PC-9 (cell line): ENCODE measurements at regions not wholly inside any gene's neighbourhood (a gene's known extent, or its start where the extent isn't known, plus 50 kb on each side); places are given as distances from the start of the nearest gene placed in this dataset.

Experiments used
- BruUV-seq: library from RNA; stranded (reverse); fragments of 400-500 nt; replicated peaks from 2 replicates; lab custom pipeline; 2021; lab: Mats Ljungman, UMichigan
- CTCF ChIA-PET: fragments of 300-600 bp; sonication (Branson Sonifier 250); formaldehyde crosslinking; loops from one replicate; lab custom pipeline; 2022; ENCODE audit warnings: antibody characterized with exemption; lab: Charles Lee
- POLR2A ChIA-PET: fragments of 300-600 bp; sonication (Branson Sonifier 250); formaldehyde crosslinking; loops from one replicate; lab custom pipeline; 2022; ENCODE audit warnings: antibody characterized with exemption; ENCODE audit not compliant: unreplicated experiment; lab: Charles Lee
- DNase-seq, 2 experiments: peaks; one replicate each; pipeline versions ENCODE4 v3.0.0 to v3.0.0-alpha.2; 2015 to 2022; ENCODE audit warnings: mixed read lengths in 1 of 2
- H2AFZ ChIP-seq: fragments of 200-600 bp; sonication (generic); 2 replicates; pipeline ENCODE4 v1.8.1; 2017; ENCODE audit warnings: antibody characterized with exemption
- H3F3A ChIP-seq: fragments of 200-600 bp; sonication (generic); 2 replicates; pipeline ENCODE4 v1.8.1; 2017; ENCODE audit warnings: antibody characterized with exemption, mild to moderate bottlenecking, low read depth; ENCODE audit not compliant: insufficient read depth
- H3K27ac ChIP-seq: fragments of 200-600 bp; sonication (generic); 2 replicates; pipeline ENCODE4 v1.6.1; 2016; ENCODE audit warnings: mixed run types
- H3K27me3 ChIP-seq: fragments of 200-600 bp; sonication (generic); 2 replicates; pipeline ENCODE4 v1.6.1; 2016; ENCODE audit warnings: low read depth, mixed run types; ENCODE audit not compliant: insufficient read depth
- H3K36me3 ChIP-seq: fragments of 200-600 bp; sonication (generic); 2 replicates; pipeline ENCODE4 v1.6.1; 2016; ENCODE audit warnings: low read depth, mixed run types
- H3K4me1 ChIP-seq: fragments of 200-600 bp; sonication (generic); replicated peaks from 2 replicates; pipeline ENCODE4 v1.6.1; 2016; ENCODE audit warnings: mixed run types; ENCODE audit not compliant: insufficient read depth
- H3K4me2 ChIP-seq: fragments of 200-600 bp; sonication (generic); 2 replicates; pipeline ENCODE4 v1.6.1; 2017; ENCODE audit warnings: mixed run types
- H3K4me3 ChIP-seq: fragments of 200-600 bp; sonication (generic); 2 replicates; pipeline ENCODE4 v1.6.1; 2016; ENCODE audit warnings: mixed run types
- H3K79me2 ChIP-seq: fragments of 200-600 bp; sonication (generic); 2 replicates; pipeline ENCODE4 v1.6.1; 2017; ENCODE audit warnings: low read depth, mixed run types
- H3K9me2 ChIP-seq: fragments of 200-600 bp; sonication (generic); 2 replicates; pipeline ENCODE4 v1.8.1; 2017; ENCODE audit warnings: mild to moderate bottlenecking; ENCODE audit not compliant: insufficient read depth
- H3K9me3 ChIP-seq: fragments of 200-600 bp; sonication (generic); 2 replicates; pipeline ENCODE4 v1.8.1; 2016; ENCODE audit warnings: low read depth; ENCODE audit not compliant: insufficient read depth
- H4K20me1 ChIP-seq: fragments of 200-600 bp; sonication (generic); 2 replicates; pipeline ENCODE4 v1.8.1; 2017; ENCODE audit not compliant: insufficient read depth
- EZH2 ChIP-seq: fragments of 200-600 bp; sonication (generic); IDR thresholded peaks from 2 replicates; pipeline ENCODE4 v1.8.0; 2017; ENCODE audit warnings: antibody characterized with exemption, low read depth
- intact Hi-C: fragments of 100-400 bp; cut with micrococcal nuclease; formaldehyde crosslinking; loops from one replicate; pipeline ENCODE4 v1.10.0; 2022; ENCODE audit not compliant: unreplicated experiment
- TF ChIP-seq, protein P1 (sequence below): fragments of 200-600 bp; sonication (generic); conservative IDR thresholded peaks from 2 replicates; pipeline ENCODE4 v1.6.1; 2017; ENCODE audit warnings: mixed run types, antibody characterized with exemption, mild to moderate bottlenecking, moderate library complexity

DNA sequence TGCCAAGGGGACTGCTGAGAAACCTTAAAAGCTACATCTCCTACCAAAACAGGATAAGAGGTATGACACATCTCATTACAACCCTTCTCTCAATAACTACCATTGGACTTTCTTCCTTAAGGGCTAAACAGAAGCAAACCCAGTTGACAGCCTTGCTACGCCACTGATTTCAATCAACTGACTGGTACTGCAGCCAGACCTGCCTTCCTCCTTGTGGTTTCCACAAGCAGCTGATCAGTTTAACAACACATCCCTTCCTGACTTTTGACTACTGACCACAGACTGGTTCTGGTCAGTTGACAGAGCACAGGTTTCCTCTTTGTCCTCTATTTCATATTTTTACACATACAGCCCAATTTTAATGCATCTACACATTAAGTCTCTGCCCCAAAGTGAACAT is 108.8 kb downstream of the ADAMTS1 start:
- Histone ChIP-seq H3K4me1 (no peaks in the 10 kb centered on the region), H3K4me2 (no peak overlapping the region), H3K4me3 (no peak overlapping the region), H3K27me3 (no peaks in the 10 kb centered on the region), H3K9me2 (no peaks in the 10 kb centered on the region), H3K36me3 (no peaks in the 10 kb centered on the region), H3F3A (no peaks in the 10 kb centered on the region), H2AFZ (no peak overlapping the region), H3K9me3 (no peaks in the 10 kb centered on the region), H3K27ac (no peak overlapping the region), H3K79me2 (no peaks in the 10 kb centered on the region), H4K20me1 (no peaks in the 10 kb centered on the region)
- no peak for DNase-seq
- TF ChIP-seq, protein P1, sequence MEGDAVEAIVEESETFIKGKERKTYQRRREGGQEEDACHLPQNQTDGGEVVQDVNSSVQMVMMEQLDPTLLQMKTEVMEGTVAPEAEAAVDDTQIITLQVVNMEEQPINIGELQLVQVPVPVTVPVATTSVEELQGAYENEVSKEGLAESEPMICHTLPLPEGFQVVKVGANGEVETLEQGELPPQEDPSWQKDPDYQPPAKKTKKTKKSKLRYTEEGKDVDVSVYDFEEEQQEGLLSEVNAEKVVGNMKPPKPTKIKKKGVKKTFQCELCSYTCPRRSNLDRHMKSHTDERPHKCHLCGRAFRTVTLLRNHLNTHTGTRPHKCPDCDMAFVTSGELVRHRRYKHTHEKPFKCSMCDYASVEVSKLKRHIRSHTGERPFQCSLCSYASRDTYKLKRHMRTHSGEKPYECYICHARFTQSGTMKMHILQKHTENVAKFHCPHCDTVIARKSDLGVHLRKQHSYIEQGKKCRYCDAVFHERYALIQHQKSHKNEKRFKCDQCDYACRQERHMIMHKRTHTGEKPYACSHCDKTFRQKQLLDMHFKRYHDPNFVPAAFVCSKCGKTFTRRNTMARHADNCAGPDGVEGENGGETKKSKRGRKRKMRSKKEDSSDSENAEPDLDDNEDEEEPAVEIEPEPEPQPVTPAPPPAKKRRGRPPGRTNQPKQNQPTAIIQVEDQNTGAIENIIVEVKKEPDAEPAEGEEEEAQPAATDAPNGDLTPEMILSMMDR, result no peak
- TF ChIP-seq EZH2, result no peak
- POLR2A ChIA-PET, result no interaction called here
- BruUV-seq, result no TSS peak
- CTCF ChIA-PET, result no interaction called here
- intact Hi-C loops, result no loop called here

DNA sequence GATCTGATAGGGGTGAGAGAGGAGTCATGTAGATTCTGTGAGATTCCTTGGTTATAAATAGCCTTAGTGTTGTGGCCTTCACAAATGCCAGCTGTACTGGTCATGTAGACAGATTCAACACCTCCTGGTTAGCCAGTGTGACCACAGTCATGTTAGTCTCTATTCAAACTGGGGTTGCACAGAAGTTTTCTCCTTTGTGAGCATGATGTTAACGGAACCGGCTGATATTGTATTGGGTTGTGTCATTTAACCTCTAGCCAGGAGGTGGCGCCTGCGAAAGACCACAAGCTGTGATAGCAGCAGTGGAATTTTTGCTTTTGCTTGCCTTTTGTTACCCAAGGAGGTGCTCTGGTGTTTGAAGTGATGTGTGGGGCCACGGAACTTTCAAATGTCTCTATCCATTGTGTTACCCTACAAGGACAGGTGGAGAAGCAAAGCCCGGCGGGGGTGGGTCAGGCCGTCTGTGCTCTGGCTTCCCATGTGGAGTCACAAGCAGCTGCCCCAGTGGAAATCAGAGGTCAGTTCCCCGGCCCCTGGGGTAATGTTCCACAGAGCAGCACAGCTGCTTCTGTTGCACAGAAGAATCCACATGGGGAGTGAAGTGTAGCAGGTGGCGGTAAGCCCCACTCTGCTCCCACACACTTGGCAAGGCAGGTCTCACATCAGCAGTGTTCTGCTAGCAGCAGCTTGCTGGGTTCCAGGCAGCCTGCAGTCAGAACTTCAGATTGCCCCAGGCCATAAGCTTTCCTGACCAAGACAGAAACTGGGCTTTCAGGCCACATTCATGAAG is 112.6 kb downstream of the ADAMTS1 start:
- no peak overlapping the region for H3K27ac ChIP-seq
- H4K20me1 ChIP-seq, result no peaks in the 10 kb centered on the region
- no peak overlapping the region for H2AFZ ChIP-seq
- no peaks in the 10 kb centered on the region for H3F3A ChIP-seq
- CTCF ChIA-PET, result no interaction called here
- TF ChIP-seq, protein P1, result peak; percentile 43; the same call in 1 of the 2 replicates
- no peak for TF ChIP-seq EZH2
- H3K4me1 ChIP-seq, result no peaks in the 10 kb centered on the region
- no peaks in the 10 kb centered on the region for H3K9me3 ChIP-seq
- H3K36me3 ChIP-seq, result no peaks in the 10 kb centered on the region
- BruUV-seq, result no TSS peak
- intact Hi-C loops, result no loop called here
- DNase-seq, result peak in 1 of 2 experiments; percentile 7
- H3K79me2 ChIP-seq, result no peaks in the 10 kb centered on the region
- no peaks in the 10 kb centered on the region for H3K9me2 ChIP-seq
- H3K4me2 ChIP-seq, result no peak overlapping the region
- POLR2A ChIA-PET, result interaction anchor here (0.6 kb wide), 1 partner anchor 11 kb away, joined by 4 read pairs; no protein-coding TSS in a partner anchor
- no peak overlapping the region for H3K4me3 ChIP-seq
- H3K27me3 ChIP-seq, result no peaks in the 10 kb centered on the region

DNA sequence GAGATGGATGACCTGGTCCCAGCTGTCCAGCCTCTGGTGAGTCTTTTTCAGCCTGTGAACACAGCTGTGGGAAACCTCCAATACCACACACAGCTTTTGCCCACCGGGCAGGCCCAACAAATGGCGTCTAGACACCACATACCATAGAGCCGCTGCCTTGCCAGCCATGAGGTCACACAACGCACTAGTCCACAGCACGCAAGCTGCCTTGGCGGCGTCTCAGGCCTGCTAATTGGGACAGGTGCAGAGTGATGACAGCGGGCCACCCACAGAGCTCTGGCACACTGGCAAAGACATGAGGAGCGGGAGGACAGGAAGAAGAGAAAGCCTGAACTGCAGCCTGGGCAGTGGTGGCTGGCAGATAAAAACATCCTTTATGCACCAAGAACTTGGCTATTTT is 125.5 kb downstream of the ADAMTS1 start:
- H3K27me3 ChIP-seq, result no peaks in the 10 kb centered on the region
- no peak overlapping the region for H3K27ac ChIP-seq
- ChIA-PET POLR2A (no interaction called here), CTCF (no interaction called here)
- BruUV-seq, result no TSS peak
- no peaks in the 10 kb centered on the region for H3K9me2 ChIP-seq
- H2AFZ ChIP-seq, result no peak overlapping the region
- no peaks in the 10 kb centered on the region for H4K20me1 ChIP-seq
- no peaks in the 10 kb centered on the region for H3F3A ChIP-seq
- no peaks in the 10 kb centered on the region for H3K79me2 ChIP-seq
- TF ChIP-seq, protein P1, result no peak
- no peak for TF ChIP-seq EZH2
- intact Hi-C loops, result loop anchor here (10.0 kb wide), 1 partner anchor 925 kb away; no protein-coding TSS in a partner anchor
- H3K4me1 ChIP-seq, result no peaks in the 10 kb centered on the region
- DNase-seq, result no peak
- no peaks in the 10 kb centered on the region for H3K36me3 ChIP-seq
- no peak overlapping the region for H3K4me2 ChIP-seq
- no peak overlapping the region for H3K4me3 ChIP-seq
- H3K9me3 ChIP-seq, result no peaks in the 10 kb centered on the region
